H1 (cell line): ENCODE measurements at regions not wholly inside any gene's neighbourhood (a gene's known extent, or its start where the extent isn't known, plus 50 kb on each side); places are given as distances from the start of the nearest gene placed in this dataset.

Source experiments
- CTCF ChIA-PET: fragments of 300-600 bp; sonication (Branson Sonifier 250); formaldehyde crosslinking; loops from one replicate; lab custom pipeline; 2021; ENCODE audit not compliant: partially characterized antibody; lab: Charles Lee
- POLR2A ChIA-PET: fragments of 300-600 bp; sonication (Branson Sonifier 250); formaldehyde crosslinking; loops from one replicate; lab custom pipeline; 2021; ENCODE audit warnings: inconsistent platforms; ENCODE audit not compliant: partially characterized antibody; lab: Charles Lee
- DNase-seq, 2 experiments: peaks; one replicate each; pipeline versions ENCODE4 v3.0.0 to v3.0.0-alpha.2; 2010 to 2022; ENCODE audit warnings: low spot score in 2 of 2, low read depth in 1 of 2, mixed read lengths in 1 of 2
- FAIRE-seq: peaks from 2 replicates; lab custom pipeline; 2011; peaks lifted over from hg19 to GRCh38; lab: Jason Lieb, UNC
- H2AFZ ChIP-seq: 2 replicates; pipeline ENCODE4 v1.8.1; 2012; ENCODE audit warnings: low read length, inconsistent platforms
- H2AK5ac ChIP-seq: 2 replicates; pipeline ENCODE4 v1.6.1; 2013; ENCODE audit warnings: low read depth, low read length
- H2BK120ac ChIP-seq: replicated peaks from 2 replicates; pipeline ENCODE3; 2013; ENCODE audit warnings: low read depth, low read length, inconsistent platforms
- H2BK12ac ChIP-seq: 2 replicates; pipeline ENCODE4 v1.6.1; 2013; ENCODE audit warnings: low read depth, low read length
- H2BK15ac ChIP-seq: 2 replicates; pipeline ENCODE4 v1.6.1; 2013; ENCODE audit warnings: low read length
- H2BK20ac ChIP-seq: 2 replicates; pipeline ENCODE4 v1.6.1; 2013; ENCODE audit warnings: low read length
- H2BK5ac ChIP-seq: 2 replicates; pipeline ENCODE4 v1.6.1; 2013; ENCODE audit warnings: low read depth, low read length
- H3K14ac ChIP-seq: 2 replicates; pipeline ENCODE4 v1.6.1; 2013; ENCODE audit warnings: inconsistent platforms; ENCODE audit not compliant: insufficient read length
- H3K18ac ChIP-seq: 2 replicates; pipeline ENCODE4 v1.6.1; 2013; ENCODE audit warnings: low read length; ENCODE audit errors: extremely low read depth
- H3K23ac ChIP-seq: 2 replicates; pipeline ENCODE4 v1.6.1; 2013; ENCODE audit warnings: inconsistent platforms; ENCODE audit not compliant: insufficient read length
- H3K23me2 ChIP-seq: 2 replicates; pipeline ENCODE4 v1.6.1; 2013; ENCODE audit warnings: low read depth, low read length
- H3K27ac ChIP-seq: 2 replicates; pipeline ENCODE4 v1.6.1; 2011; ENCODE audit warnings: low read depth, low read length, inconsistent platforms
- H3K27me3 ChIP-seq, 4 experiments: replicated peaks in 1 of 4; 1 replicate in 1 of 4; 2 replicates in 3 of 4; pipeline versions ENCODE4 v1.6.1 to v1.8.1; 2011 to 2013; ENCODE audit warnings: low read length in 3 of 4, mild to moderate bottlenecking in 3 of 4, inconsistent platforms in 2 of 4, mixed read lengths in 2 of 4, moderate library complexity in 1 of 4; ENCODE audit not compliant: control insufficient read depth in 3 of 4, insufficient read depth in 3 of 4; ENCODE audit errors: extremely low read depth in 1 of 4
- H3K36me3 ChIP-seq, 4 experiments: 2 replicates each; pipeline versions ENCODE4 v1.6.1 to v1.8.1; 2011 to 2013; ENCODE audit warnings: mild to moderate bottlenecking in 4 of 4, low read length in 3 of 4, moderate library complexity in 2 of 4, control low read depth in 1 of 4, inconsistent platforms in 1 of 4; ENCODE audit not compliant: insufficient read depth in 4 of 4, control insufficient read depth in 2 of 4
- H3K4ac ChIP-seq: replicated peaks from 2 replicates; pipeline ENCODE3; 2013; ENCODE audit warnings: low read length, low read depth, mixed read lengths, inconsistent platforms; ENCODE audit not compliant: insufficient read length
- H3K4me1 ChIP-seq, 4 experiments: replicated peaks in 1 of 4; 1 replicate in 1 of 4; 2 replicates in 3 of 4; pipeline versions ENCODE4 v1.6.1 to v1.8.1; 2011 to 2013; ENCODE audit warnings: low read length in 3 of 4, inconsistent platforms in 2 of 4, mixed read lengths in 1 of 4; ENCODE audit not compliant: insufficient read depth in 4 of 4, control insufficient read depth in 3 of 4
- H3K4me2 ChIP-seq, 2 experiments: 2 replicates each; pipeline versions ENCODE4 v1.6.1 to v1.8.1; 2011 to 2013; ENCODE audit warnings: low read depth in 2 of 2, low read length in 2 of 2, control low read depth in 1 of 2, inconsistent platforms in 1 of 2, mild to moderate bottlenecking in 1 of 2; ENCODE audit not compliant: insufficient read depth in 1 of 2
- H3K4me3 ChIP-seq, 4 experiments: fragments of 200-600, 300-600 bp in 1 of 4; sonication (generic), shearing (Covaris generic), sonication (Bioruptor Twin) in 1 of 4; 2 replicates each; pipeline versions ENCODE4 v1.5.1 to v1.8.1; 2011 to 2016; ENCODE audit warnings: low read length in 4 of 4, low read depth in 3 of 4, control low read depth in 2 of 4, inconsistent platforms in 2 of 4, mild to moderate bottlenecking in 2 of 4, mixed read lengths in 1 of 4, moderate library complexity in 1 of 4; ENCODE audit not compliant: insufficient read depth in 2 of 4; ENCODE audit errors: extremely low read depth in 1 of 4
- H3K56ac ChIP-seq: replicated peaks from 2 replicates; pipeline ENCODE3; 2013; ENCODE audit warnings: low read depth, mild to moderate bottlenecking, mixed read lengths, low read length, inconsistent platforms; ENCODE audit not compliant: insufficient read length
- H3K79me1 ChIP-seq: 2 replicates; pipeline ENCODE4 v1.6.1; 2013; ENCODE audit warnings: low read depth, low read length, control low read depth
- H3K79me2 ChIP-seq, 2 experiments: 2 replicates each; pipeline versions ENCODE4 v1.6.1 to v1.8.1; 2012 to 2013; ENCODE audit warnings: low read length in 2 of 2, mild to moderate bottlenecking in 2 of 2, inconsistent platforms in 1 of 2; ENCODE audit not compliant: insufficient read depth in 2 of 2, control insufficient read depth in 1 of 2
- H3K9ac ChIP-seq, 4 experiments: replicated peaks in 1 of 4; 1 replicate in 1 of 4; 2 replicates in 3 of 4; pipeline versions ENCODE4 v1.6.1 to v1.8.1; 2011 to 2013; ENCODE audit warnings: low read depth in 3 of 4, low read length in 3 of 4, control low read depth in 2 of 4, mild to moderate bottlenecking in 2 of 4, moderate library complexity in 2 of 4, inconsistent platforms in 1 of 4; ENCODE audit errors: extremely low read depth in 1 of 4
- H3K9me3 ChIP-seq, 2 experiments: 2 replicates each; pipeline versions ENCODE4 v1.6.1 to v1.8.1; 2012 to 2013; ENCODE audit warnings: mild to moderate bottlenecking in 2 of 2, moderate library complexity in 2 of 2, control low read depth in 1 of 2, inconsistent platforms in 1 of 2, low read depth in 1 of 2, low read length in 1 of 2, mixed read lengths in 1 of 2; ENCODE audit not compliant: insufficient read depth in 2 of 2
- H4K20me1 ChIP-seq, 2 experiments: replicated peaks in 1 of 2; 2 replicates each; pipeline versions ENCODE3 to v1.8.1; 2011 to 2013; ENCODE audit warnings: inconsistent platforms in 2 of 2, low read length in 2 of 2, mild to moderate bottlenecking in 1 of 2; ENCODE audit not compliant: insufficient read depth in 2 of 2, control insufficient read depth in 1 of 2
- H4K5ac ChIP-seq: 2 replicates; pipeline ENCODE4 v1.6.1; 2013; ENCODE audit warnings: low read length, low read depth, mixed read lengths, inconsistent platforms; ENCODE audit not compliant: insufficient read length
- H4K8ac ChIP-seq: 2 replicates; pipeline ENCODE4 v1.8.0; 2013; ENCODE audit warnings: mild to moderate bottlenecking, moderate library complexity, low read length, inconsistent platforms; ENCODE audit not compliant: insufficient read depth; ENCODE audit errors: extremely low read depth
- H4K91ac ChIP-seq: replicated peaks from 2 replicates; pipeline ENCODE3; 2013; ENCODE audit warnings: low read length, mixed read lengths, inconsistent platforms; ENCODE audit not compliant: insufficient read length
- GABPA ChIP-seq: IDR thresholded peaks from 2 replicates; pipeline ENCODE4 v1.6.1; 2011; ENCODE audit warnings: mild to moderate bottlenecking, low read length, moderate library complexity, borderline replicate concordance; ENCODE audit not compliant: insufficient read depth
- HDAC2 ChIP-seq, 2 experiments: fragments of 300-600 bp in 1 of 2; sonication (generic) in 1 of 2; IDR thresholded peaks; 2 replicates each; pipeline ENCODE4 v1.6.1; 2011 to 2012; ENCODE audit warnings: low read depth in 2 of 2, low read length in 2 of 2, mild to moderate bottlenecking in 2 of 2, moderate library complexity in 2 of 2, borderline replicate concordance in 1 of 2, inconsistent platforms in 1 of 2
- HDAC6 ChIP-seq: IDR thresholded peaks from one replicate; pipeline ENCODE4 v1.7.1; 2012; ENCODE audit warnings: low read depth, mild to moderate bottlenecking, inconsistent platforms, low read length, moderate library complexity
- JUN ChIP-seq: IDR thresholded peaks from 2 replicates; pipeline ENCODE4 v1.6.1; 2011; ENCODE audit warnings: low read depth, mild to moderate bottlenecking, improper control_type of control experiment, low read length
- KDM4A ChIP-seq: IDR thresholded peaks from one replicate; pipeline ENCODE4 v1.7.1; 2012; ENCODE audit warnings: low read depth, mild to moderate bottlenecking, moderate library complexity, low read length, inconsistent platforms; ENCODE audit not compliant: severe bottlenecking
- KDM5A ChIP-seq: fragments of 200-600 bp; IDR thresholded peaks from 2 replicates; pipeline ENCODE4 v1.7.1; 2012; ENCODE audit warnings: mild to moderate bottlenecking, low read length, inconsistent platforms, mixed read lengths
- POLR2AphosphoS5 ChIP-seq: IDR thresholded peaks from 2 replicates; pipeline ENCODE4 v1.6.1; 2011; ENCODE audit warnings: low read depth, low read length
- SP4 ChIP-seq: IDR thresholded peaks from 2 replicates; pipeline ENCODE4 v1.6.1; 2012; ENCODE audit warnings: low read length, inconsistent platforms
- TCF12 ChIP-seq: IDR thresholded peaks from 2 replicates; pipeline ENCODE4 v1.6.1; 2011; ENCODE audit warnings: low read depth, mild to moderate bottlenecking, low read length
- WGBS, 2 experiments: shearing (Covaris generic) in 1 of 2; methylation state at CpG; one replicate each; pipeline versions ENCODE4 v1.1.6 to v1.1.7; 2013 to 2015; ENCODE audit warnings: low lambda C conversion rate in 2 of 2, mixed read lengths in 2 of 2, inconsistent platforms in 1 of 2, low coverage in 1 of 2, missing lambda C conversion rate in 1 of 2; ENCODE audit not compliant: insufficient replicate concordance in 2 of 2, insufficient coverage in 1 of 2, insufficient read length in 1 of 2; ENCODE audit errors: extremely low coverage in 1 of 2, missing lambda C conversion rate in 1 of 2; 5-methylcytosine and 5-hydroxymethylcytosine counted together

DNA sequence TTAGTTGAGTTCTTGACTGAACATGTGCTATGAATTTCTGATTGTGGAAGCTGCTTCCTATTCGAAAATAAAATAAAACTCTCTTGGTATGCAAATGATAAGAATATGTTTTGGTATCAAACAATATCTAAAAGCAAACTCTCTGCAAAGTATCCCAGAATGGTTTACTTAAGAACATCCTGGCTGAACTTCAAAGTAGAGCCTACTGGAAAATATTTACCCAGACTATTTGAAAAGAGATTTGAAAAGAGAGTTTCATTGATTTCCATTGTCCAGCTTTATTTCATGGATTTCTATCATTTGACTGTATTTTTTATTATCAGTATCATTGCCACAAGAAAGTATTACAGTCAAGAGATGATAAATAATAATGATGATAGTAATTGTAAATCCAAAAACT lies 171.1 kb upstream of the SLC7A11 start:
- CTCF ChIA-PET, result interaction anchor here (1.4 to 1.7 kb wide), 2 partner anchors 19 to 34 kb away, joined by 3 to 5 read pairs; no protein-coding TSS in a partner anchor
- no peak for FAIRE-seq
- TF ChIP-seq HDAC2 (IDR thresholded peaks at IDR 0.05; ENCODE audit: borderline replicate concordance in 1 of 2, low read depth in 2 of 2, low read length in 2 of 2), result no peak
- TF ChIP-seq HDAC6, result no peak
- TF ChIP-seq SP4, result no peak
- no peak for TF ChIP-seq TCF12
- TF ChIP-seq KDM4A, result no peak
- TF ChIP-seq POLR2AphosphoS5, result no peak
- TF ChIP-seq KDM5A, result no peak
- no peak for TF ChIP-seq JUN
- TF ChIP-seq GABPA, result no peak

More for the DNA sequence above, 171.1 kb upstream of the SLC7A11 start:
- no peak overlapping the region for H2BK15ac ChIP-seq
- no peaks in the 10 kb centered on the region for H3K27me3 ChIP-seq
- H3K56ac ChIP-seq, result no peak overlapping the region
- no peak overlapping the region for H3K27ac ChIP-seq
- no peak overlapping the region for H2BK20ac ChIP-seq
- H3K79me2 ChIP-seq, result no peaks in the 10 kb centered on the region
- H4K20me1 ChIP-seq, result no peaks in the 10 kb centered on the region
- H2BK12ac ChIP-seq, result no peak overlapping the region
- H3K36me3 ChIP-seq, result no peaks in the 10 kb centered on the region
- no peak overlapping the region for H3K9ac ChIP-seq
- no peak overlapping the region for H3K18ac ChIP-seq
- H3K23ac ChIP-seq, result no peak overlapping the region
- DNase-seq, result no peak
- no peak overlapping the region for H3K4ac ChIP-seq
- no peak overlapping the region for H2AK5ac ChIP-seq
- H3K23me2 ChIP-seq, result no peaks in the 10 kb centered on the region
- H4K91ac ChIP-seq, result no peak overlapping the region
- H3K14ac ChIP-seq, result no peak overlapping the region
- H3K4me1 ChIP-seq, result no peaks in the 10 kb centered on the region; a peak in 1 of 7 replicates
- no peaks in the 10 kb centered on the region; a peak in 1 of 4 replicates for H3K9me3 ChIP-seq
- no peak overlapping the region for H3K4me2 ChIP-seq
- 89% methylated on average over 1 of the region's 1 CpG; no CpG with 5 or more reads in 1 of the 2 experiments for WGBS, 2 experiments
- no peak overlapping the region for H2BK120ac ChIP-seq
- no peak overlapping the region for H2BK5ac ChIP-seq
- POLR2A ChIA-PET, result no interaction called here
- H3K4me3 ChIP-seq, result no peak overlapping the region
- H3K79me1 ChIP-seq, result no peaks in the 10 kb centered on the region
- no peak overlapping the region for H4K8ac ChIP-seq
- H2AFZ ChIP-seq, result no peak overlapping the region
- no peak overlapping the region for H4K5ac ChIP-seq
